ENCODE measurements at regions not wholly inside any gene's neighbourhood (a gene's known extent, or its start where the extent isn't known, plus 50 kb on each side); places are given as distances from the start of the nearest gene placed in this dataset.

DNA sequence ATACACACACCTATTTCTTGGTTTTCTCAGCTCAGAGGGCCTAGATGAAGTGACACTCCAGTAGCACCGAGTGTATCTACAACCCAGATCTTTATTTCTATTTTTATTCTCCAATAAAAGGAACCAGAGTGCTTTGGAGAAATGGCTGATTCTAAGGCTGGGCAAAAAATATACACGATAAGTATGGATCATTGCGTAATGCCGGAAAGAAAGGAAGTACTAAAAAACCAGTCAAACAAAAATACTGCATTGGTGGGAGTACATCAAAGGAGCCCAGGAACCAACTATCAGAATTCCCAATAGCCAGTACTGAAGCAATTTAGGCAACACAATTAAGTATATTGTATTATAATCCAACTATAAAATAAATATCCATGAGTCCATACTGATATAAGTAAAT is 400.9 kb upstream of the CCDC196 start:
- no peaks in the 10 kb centered on the region for H3K36me3 ChIP-seq (ENCODE audit: control insufficient read depth in 2 of 2, insufficient read depth in 2 of 2, low read length in 2 of 2)
- no peak overlapping the region for H3K27ac ChIP-seq (ENCODE audit: low read length)
- H3K9ac ChIP-seq (ENCODE audit: low read length in 2 of 2): no peak overlapping the region
- no peaks in the 10 kb centered on the region for H3K9me3 ChIP-seq (ENCODE audit: control insufficient read depth in 2 of 2, low read length in 2 of 2)
- no peaks in the 10 kb centered on the region for H3K4me1 ChIP-seq (ENCODE audit: control insufficient read depth, insufficient read depth, low read length)
- H3K4me3 ChIP-seq (ENCODE audit: low read length in 2 of 2): no peak overlapping the region
- no peaks in the 10 kb centered on the region for H3K27me3 ChIP-seq (ENCODE audit: control insufficient read depth in 1 of 2, insufficient read depth in 2 of 2, low read length in 2 of 2)

DNA sequence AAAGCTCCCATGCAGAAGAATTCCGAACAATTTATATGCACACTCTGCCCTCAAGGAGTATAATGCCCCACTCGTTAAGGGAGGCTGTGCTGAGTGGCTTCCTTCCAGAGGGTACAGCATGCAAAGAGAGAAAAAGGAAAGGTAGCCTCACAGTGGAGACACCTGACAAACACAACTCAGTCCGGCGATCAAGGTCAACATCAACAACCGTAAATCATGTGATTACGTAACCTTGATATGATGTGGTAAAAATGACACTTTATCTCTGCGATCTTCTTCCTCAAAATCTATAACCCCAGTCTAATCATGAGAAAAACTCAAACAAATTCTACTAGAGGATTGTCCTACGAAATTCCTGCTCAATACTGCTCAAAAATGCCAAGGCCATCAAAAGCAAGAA is 400.5 kb upstream of the CCDC196 start:
- H3K27me3 ChIP-seq (ENCODE audit: control insufficient read depth in 1 of 2, insufficient read depth in 2 of 2, low read length in 2 of 2): no peaks in the 10 kb centered on the region
- H3K9ac ChIP-seq (ENCODE audit: low read length in 2 of 2): no peak overlapping the region
- no peaks in the 10 kb centered on the region for H3K36me3 ChIP-seq (ENCODE audit: control insufficient read depth in 2 of 2, insufficient read depth in 2 of 2, low read length in 2 of 2)
- no peak overlapping the region for H3K27ac ChIP-seq (ENCODE audit: low read length)
- no peak overlapping the region for H3K4me3 ChIP-seq (ENCODE audit: low read length in 2 of 2)
- H3K4me1 ChIP-seq (ENCODE audit: control insufficient read depth, insufficient read depth, low read length): no peaks in the 10 kb centered on the region
- H3K9me3 ChIP-seq (ENCODE audit: control insufficient read depth in 2 of 2, low read length in 2 of 2): no peaks in the 10 kb centered on the region

DNA sequence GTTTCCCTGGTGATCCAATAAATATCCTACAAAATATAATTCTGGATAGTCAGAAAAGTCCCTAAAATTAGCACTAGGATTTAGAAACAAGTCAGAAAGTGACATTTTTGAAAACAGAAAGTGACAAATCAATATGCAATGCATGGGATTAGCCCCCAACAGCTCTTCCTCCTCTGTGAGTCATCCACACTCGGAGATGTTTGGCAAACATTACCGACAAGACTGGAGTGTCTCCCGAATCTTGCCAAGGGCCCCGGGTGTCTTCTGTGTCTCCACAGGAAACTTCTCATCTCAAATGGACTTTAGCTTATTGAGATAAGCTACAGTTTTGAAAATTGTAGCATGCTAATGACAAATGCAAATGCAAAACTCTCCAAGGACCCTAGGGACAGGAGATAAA is 398.9 kb upstream of the CCDC196 start:
- no peak overlapping the region for H3K27ac ChIP-seq (ENCODE audit: low read length)
- no peaks in the 10 kb centered on the region for H3K9me3 ChIP-seq (ENCODE audit: control insufficient read depth in 2 of 2, low read length in 2 of 2)
- H3K27me3 ChIP-seq (ENCODE audit: control insufficient read depth in 1 of 2, insufficient read depth in 2 of 2, low read length in 2 of 2): no peaks in the 10 kb centered on the region
- H3K36me3 ChIP-seq (ENCODE audit: control insufficient read depth in 2 of 2, insufficient read depth in 2 of 2, low read length in 2 of 2): no peaks in the 10 kb centered on the region
- H3K4me1 ChIP-seq (ENCODE audit: control insufficient read depth, insufficient read depth, low read length): no peaks in the 10 kb centered on the region
- H3K9ac ChIP-seq (ENCODE audit: low read length in 2 of 2): no peak overlapping the region
- H3K4me3 ChIP-seq (ENCODE audit: low read length in 2 of 2): no peak overlapping the region

DNA sequence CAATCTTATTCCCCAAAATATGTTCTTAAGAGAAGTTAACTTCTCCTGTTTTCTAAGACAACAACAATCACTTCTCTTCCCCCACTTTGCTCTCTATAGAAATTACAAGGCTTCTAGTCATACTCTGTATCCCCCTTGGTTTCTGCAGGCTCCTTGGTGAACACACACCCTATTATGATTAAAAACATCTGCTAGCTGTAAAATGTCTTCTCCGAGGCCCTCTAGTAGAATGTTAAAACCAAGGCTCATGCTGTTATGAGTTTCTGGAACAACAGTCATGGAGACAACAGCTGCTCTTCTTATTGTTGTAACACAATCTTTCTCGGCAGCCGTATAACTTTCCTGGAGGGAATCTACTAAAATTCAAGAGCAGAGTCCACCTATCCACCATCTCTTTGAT is 397.5 kb upstream of the CCDC196 start:
- H3K27me3 ChIP-seq (ENCODE audit: control insufficient read depth in 1 of 2, insufficient read depth in 2 of 2, low read length in 2 of 2): no peaks in the 10 kb centered on the region
- no peak overlapping the region for H3K27ac ChIP-seq (ENCODE audit: low read length)
- H3K9me3 ChIP-seq (ENCODE audit: control insufficient read depth in 2 of 2, low read length in 2 of 2): no peaks in the 10 kb centered on the region
- H3K4me3 ChIP-seq (ENCODE audit: low read length in 2 of 2): no peak overlapping the region
- H3K9ac ChIP-seq (ENCODE audit: low read length in 2 of 2): no peak overlapping the region
- no peaks in the 10 kb centered on the region for H3K4me1 ChIP-seq (ENCODE audit: control insufficient read depth, insufficient read depth, low read length)
- no peaks in the 10 kb centered on the region for H3K36me3 ChIP-seq (ENCODE audit: control insufficient read depth in 2 of 2, insufficient read depth in 2 of 2, low read length in 2 of 2)

DNA sequence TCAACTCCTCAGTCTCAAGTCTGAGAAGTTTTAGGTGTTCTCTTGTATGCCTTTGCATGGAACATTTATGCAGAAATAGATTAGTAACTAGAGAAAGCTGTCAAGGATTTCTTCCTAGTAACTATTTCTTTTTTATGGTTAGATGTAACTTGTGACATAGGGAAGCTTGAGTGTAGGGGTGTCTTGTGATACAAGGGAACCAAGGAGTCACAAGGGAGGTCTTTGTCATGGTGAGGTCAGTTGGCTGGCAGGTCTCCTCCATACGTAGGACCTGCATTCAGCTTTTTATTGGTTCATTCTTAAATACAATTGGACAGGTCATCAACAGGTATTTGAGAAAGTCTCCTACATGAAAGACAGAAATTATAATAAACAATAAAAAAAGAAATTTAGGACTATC is 394.0 kb upstream of the CCDC196 start:
- Histone ChIP-seq H3K4me1 (ENCODE audit: control insufficient read depth, insufficient read depth, low read length) (no peaks in the 10 kb centered on the region), H3K36me3 (ENCODE audit: control insufficient read depth in 2 of 2, insufficient read depth in 2 of 2, low read length in 2 of 2) (no peaks in the 10 kb centered on the region), H3K9me3 (ENCODE audit: control insufficient read depth in 2 of 2, low read length in 2 of 2) (no peaks in the 10 kb centered on the region), H3K4me3 (ENCODE audit: low read length in 2 of 2) (no peak overlapping the region), H3K27ac (ENCODE audit: low read length) (no peak overlapping the region), H3K27me3 (ENCODE audit: control insufficient read depth in 1 of 2, insufficient read depth in 2 of 2, low read length in 2 of 2) (no peaks in the 10 kb centered on the region), H3K9ac (ENCODE audit: low read length in 2 of 2) (no peak overlapping the region)

DNA sequence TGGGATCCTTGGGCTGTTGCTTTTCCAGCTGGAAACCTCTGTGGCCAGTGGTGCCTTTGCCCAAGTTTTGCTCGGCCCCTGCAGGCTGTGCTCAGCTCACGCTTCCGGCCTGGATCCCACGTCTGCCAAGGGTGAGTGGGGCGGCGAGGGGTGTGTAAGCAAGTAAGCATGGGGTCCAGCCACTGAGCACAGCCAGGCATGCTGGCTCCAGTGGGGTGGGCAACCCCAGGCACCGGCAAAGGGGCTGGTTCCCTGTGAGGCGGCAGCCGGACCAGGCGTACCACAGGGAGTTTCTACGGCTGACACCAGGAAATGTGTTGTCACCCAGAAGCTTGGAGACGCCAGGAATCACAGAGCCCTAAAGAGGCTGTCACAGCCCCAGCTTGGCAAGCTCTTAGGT is 393.4 kb upstream of the CCDC196 start:
- Histone ChIP-seq H3K4me3 (ENCODE audit: low read length in 2 of 2) (no peak overlapping the region), H3K36me3 (ENCODE audit: control insufficient read depth in 2 of 2, insufficient read depth in 2 of 2, low read length in 2 of 2) (no peaks in the 10 kb centered on the region), H3K9me3 (ENCODE audit: control insufficient read depth in 2 of 2, low read length in 2 of 2) (no peaks in the 10 kb centered on the region), H3K27me3 (ENCODE audit: control insufficient read depth in 1 of 2, insufficient read depth in 2 of 2, low read length in 2 of 2) (no peaks in the 10 kb centered on the region), H3K27ac (ENCODE audit: low read length) (no peak overlapping the region), H3K4me1 (ENCODE audit: control insufficient read depth, insufficient read depth, low read length) (no peaks in the 10 kb centered on the region), H3K9ac (ENCODE audit: low read length in 2 of 2) (no peak overlapping the region)

DNA sequence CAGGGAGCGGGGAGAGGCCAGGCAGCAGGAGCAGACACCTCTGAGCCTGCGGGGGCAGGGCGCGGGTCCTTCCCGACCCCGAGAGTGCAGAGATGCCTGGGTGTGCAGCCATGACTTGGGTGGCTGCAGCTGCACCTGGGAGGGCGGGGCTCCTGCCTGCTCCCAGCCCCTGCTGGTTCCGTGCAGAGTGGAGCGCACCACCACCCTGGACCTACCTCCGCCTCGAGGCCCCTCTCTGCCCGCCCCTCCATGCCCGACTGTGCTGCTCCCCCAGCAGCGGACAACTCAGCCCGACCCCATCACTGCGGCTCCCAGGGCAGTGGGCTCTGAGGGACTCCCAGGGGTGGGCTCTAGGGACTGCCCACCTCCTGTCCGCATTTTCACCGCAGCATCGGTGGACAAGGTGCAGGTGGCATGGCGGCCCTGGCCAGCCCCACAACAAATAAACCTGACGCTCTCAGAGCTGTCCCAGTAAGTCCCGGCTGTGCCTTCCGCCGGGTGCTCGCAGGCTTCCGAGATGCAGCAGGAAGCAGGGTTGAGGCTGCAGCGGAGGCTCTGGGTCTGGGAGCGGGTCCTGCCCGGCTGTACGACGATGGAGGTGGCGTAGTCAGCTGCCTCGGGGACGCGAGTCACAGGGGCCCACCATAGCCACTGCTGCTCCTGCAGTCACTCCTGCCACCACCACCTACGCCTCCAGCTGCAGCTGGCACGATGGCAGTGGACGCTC is 392.0 kb upstream of the CCDC196 start:
- Histone ChIP-seq H3K9ac (ENCODE audit: low read length in 2 of 2) (no peak overlapping the region), H3K4me1 (ENCODE audit: control insufficient read depth, insufficient read depth, low read length) (no peaks in the 10 kb centered on the region), H3K27me3 (ENCODE audit: control insufficient read depth in 1 of 2, insufficient read depth in 2 of 2, low read length in 2 of 2) (no peaks in the 10 kb centered on the region), H3K4me3 (ENCODE audit: low read length in 2 of 2) (no peak overlapping the region), H3K36me3 (ENCODE audit: control insufficient read depth in 2 of 2, insufficient read depth in 2 of 2, low read length in 2 of 2) (no peaks in the 10 kb centered on the region), H3K27ac (ENCODE audit: low read length) (no peak overlapping the region), H3K9me3 (ENCODE audit: control insufficient read depth in 2 of 2, low read length in 2 of 2) (no peaks in the 10 kb centered on the region)

DNA sequence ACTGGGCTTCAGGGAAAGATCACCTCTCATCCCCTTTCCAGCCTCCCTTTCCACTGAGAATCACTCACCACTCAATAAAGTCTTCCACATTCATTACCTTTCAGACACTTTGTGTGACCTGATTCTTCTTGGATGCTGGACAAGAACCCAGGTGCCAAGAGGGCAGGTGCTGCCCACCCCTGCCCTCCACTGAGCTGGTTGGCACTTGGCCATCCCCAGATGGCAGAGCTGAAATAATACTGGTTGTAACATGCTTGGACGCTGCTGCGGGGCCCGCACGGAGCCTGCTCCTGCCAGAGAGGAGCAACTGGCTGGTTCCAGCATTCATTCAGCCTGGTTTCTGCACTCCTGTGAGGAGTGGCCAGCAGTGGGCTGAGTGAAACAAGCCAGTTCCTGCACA is 386.7 kb upstream of the CCDC196 start:
- Histone ChIP-seq H3K27ac (ENCODE audit: low read length) (no peak overlapping the region), H3K27me3 (ENCODE audit: control insufficient read depth in 1 of 2, insufficient read depth in 2 of 2, low read length in 2 of 2) (no peaks in the 10 kb centered on the region), H3K4me3 (ENCODE audit: low read length in 2 of 2) (no peak overlapping the region), H3K4me1 (ENCODE audit: control insufficient read depth, insufficient read depth, low read length) (no peaks in the 10 kb centered on the region), H3K9me3 (ENCODE audit: control insufficient read depth in 2 of 2, low read length in 2 of 2) (no peaks in the 10 kb centered on the region), H3K36me3 (ENCODE audit: control insufficient read depth in 2 of 2, insufficient read depth in 2 of 2, low read length in 2 of 2) (no peaks in the 10 kb centered on the region), H3K9ac (ENCODE audit: low read length in 2 of 2) (no peak overlapping the region)

DNA sequence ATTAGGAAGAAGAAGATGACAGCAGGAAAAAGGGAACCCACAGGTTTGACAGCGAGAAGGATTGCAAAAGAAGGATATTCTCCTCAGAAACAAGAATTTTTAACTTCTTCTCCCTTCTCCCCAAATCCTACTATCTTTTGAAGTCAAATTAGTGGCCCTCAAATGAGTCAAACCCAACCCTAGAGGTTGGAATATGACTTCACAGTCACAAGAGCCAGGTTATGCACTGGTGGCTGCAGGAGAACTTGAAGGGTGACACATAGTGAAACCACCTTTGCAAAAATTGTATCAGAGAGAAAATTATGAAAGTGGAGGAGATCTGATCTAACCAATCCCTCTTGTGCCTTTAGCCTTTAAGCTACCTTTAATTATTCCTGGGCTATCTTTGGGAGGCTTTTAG is 386.2 kb upstream of the CCDC196 start:
- Histone ChIP-seq H3K27ac (ENCODE audit: low read length) (no peak overlapping the region), H3K36me3 (ENCODE audit: control insufficient read depth in 2 of 2, insufficient read depth in 2 of 2, low read length in 2 of 2) (no peaks in the 10 kb centered on the region), H3K9me3 (ENCODE audit: control insufficient read depth in 2 of 2, low read length in 2 of 2) (no peaks in the 10 kb centered on the region), H3K4me3 (ENCODE audit: low read length in 2 of 2) (no peak overlapping the region), H3K9ac (ENCODE audit: low read length in 2 of 2) (no peak overlapping the region), H3K4me1 (ENCODE audit: control insufficient read depth, insufficient read depth, low read length) (no peaks in the 10 kb centered on the region), H3K27me3 (ENCODE audit: control insufficient read depth in 1 of 2, insufficient read depth in 2 of 2, low read length in 2 of 2) (no peaks in the 10 kb centered on the region)

DNA sequence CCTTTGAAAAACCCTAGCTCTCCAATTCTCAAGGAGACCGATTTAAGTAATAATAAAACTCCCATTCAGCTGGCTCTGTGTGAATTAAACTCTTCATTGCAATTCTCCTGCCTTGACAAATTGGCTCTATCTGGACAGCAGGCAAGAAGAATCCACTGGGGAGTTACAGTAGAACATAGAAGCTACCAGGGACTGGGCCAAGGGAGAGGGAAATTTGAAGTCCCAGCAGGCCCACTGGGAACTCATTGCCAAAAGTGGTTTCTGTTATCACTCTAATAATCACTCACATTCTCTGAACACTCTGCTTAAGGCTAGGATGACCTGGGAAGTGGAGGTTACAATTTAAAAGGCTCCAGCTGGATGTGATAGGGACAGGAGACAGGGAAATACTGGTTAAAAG is 384.5 kb upstream of the CCDC196 start:
- Histone ChIP-seq H3K9me3 (ENCODE audit: control insufficient read depth in 2 of 2, low read length in 2 of 2) (no peaks in the 10 kb centered on the region), H3K27me3 (ENCODE audit: control insufficient read depth in 1 of 2, insufficient read depth in 2 of 2, low read length in 2 of 2) (no peaks in the 10 kb centered on the region), H3K9ac (ENCODE audit: low read length in 2 of 2) (no peak overlapping the region), H3K27ac (ENCODE audit: low read length) (no peak overlapping the region), H3K4me1 (ENCODE audit: control insufficient read depth, insufficient read depth, low read length) (no peaks in the 10 kb centered on the region), H3K4me3 (ENCODE audit: low read length in 2 of 2) (no peak overlapping the region), H3K36me3 (ENCODE audit: control insufficient read depth in 2 of 2, insufficient read depth in 2 of 2, low read length in 2 of 2) (no peaks in the 10 kb centered on the region)

DNA sequence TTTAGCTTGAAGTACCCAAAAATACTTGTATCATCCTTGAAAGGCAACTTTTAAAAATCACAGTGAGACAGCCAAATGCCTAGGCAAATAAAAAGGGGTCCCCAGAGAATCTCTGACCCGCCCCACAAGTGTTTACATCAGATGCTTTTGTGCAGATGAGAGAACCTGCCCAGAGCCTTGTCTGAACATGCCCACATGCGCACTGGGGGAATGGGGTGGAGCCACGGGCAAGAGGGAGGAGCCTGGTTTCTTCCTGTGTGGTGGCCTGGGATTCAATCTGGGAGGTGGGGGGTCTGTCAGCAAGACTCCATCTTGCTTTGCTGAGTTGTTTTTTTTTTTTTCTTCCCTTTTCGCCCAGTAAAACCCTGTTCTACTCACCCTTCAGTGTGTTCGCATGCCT is 381.7 kb upstream of the CCDC196 start:
- Histone ChIP-seq H3K4me3 (ENCODE audit: low read length in 2 of 2) (no peak overlapping the region), H3K27me3 (ENCODE audit: control insufficient read depth in 1 of 2, insufficient read depth in 2 of 2, low read length in 2 of 2) (no peaks in the 10 kb centered on the region), H3K36me3 (ENCODE audit: control insufficient read depth in 2 of 2, insufficient read depth in 2 of 2, low read length in 2 of 2) (no peaks in the 10 kb centered on the region), H3K9me3 (ENCODE audit: control insufficient read depth in 2 of 2, low read length in 2 of 2) (no peaks in the 10 kb centered on the region), H3K9ac (ENCODE audit: low read length in 2 of 2) (no peak overlapping the region), H3K4me1 (ENCODE audit: control insufficient read depth, insufficient read depth, low read length) (no peaks in the 10 kb centered on the region), H3K27ac (ENCODE audit: low read length) (no peak overlapping the region)
